ENCODE measurements at regions not wholly inside any gene's neighbourhood (a gene's known extent, or its start where the extent isn't known, plus 50 kb on each side); places are given as distances from the start of the nearest gene placed in this dataset.

- H3K4me3 ChIP-seq: no peak overlapping the region
- no peaks in the 10 kb centered on the region for H3K4me1 ChIP-seq (ENCODE audit: low read depth)
- ATAC-seq: no peak
- TF ChIP-seq, protein P1, sequence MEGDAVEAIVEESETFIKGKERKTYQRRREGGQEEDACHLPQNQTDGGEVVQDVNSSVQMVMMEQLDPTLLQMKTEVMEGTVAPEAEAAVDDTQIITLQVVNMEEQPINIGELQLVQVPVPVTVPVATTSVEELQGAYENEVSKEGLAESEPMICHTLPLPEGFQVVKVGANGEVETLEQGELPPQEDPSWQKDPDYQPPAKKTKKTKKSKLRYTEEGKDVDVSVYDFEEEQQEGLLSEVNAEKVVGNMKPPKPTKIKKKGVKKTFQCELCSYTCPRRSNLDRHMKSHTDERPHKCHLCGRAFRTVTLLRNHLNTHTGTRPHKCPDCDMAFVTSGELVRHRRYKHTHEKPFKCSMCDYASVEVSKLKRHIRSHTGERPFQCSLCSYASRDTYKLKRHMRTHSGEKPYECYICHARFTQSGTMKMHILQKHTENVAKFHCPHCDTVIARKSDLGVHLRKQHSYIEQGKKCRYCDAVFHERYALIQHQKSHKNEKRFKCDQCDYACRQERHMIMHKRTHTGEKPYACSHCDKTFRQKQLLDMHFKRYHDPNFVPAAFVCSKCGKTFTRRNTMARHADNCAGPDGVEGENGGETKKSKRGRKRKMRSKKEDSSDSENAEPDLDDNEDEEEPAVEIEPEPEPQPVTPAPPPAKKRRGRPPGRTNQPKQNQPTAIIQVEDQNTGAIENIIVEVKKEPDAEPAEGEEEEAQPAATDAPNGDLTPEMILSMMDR (IDR thresholded peaks at IDR 0.05): no peak
- intact Hi-C loops (cut with DNase I, micrococcal nuclease): no loop called here
- no peaks in the 10 kb centered on the region for H3K9me3 ChIP-seq
- no peak for DNase-seq
- no peaks in the 10 kb centered on the region for H3K36me3 ChIP-seq (ENCODE audit: low read depth)
Measured at GRCh38 chr10:130545697-130546096, 409.5 kb downstream of the GLRX3 start.

GRCh38 chr10:130546841-130547240, 410.6 kb downstream of the GLRX3 start:
- DNase-seq (no peak), ATAC-seq (no peak)
- Histone ChIP-seq H3K4me1 (ENCODE audit: low read depth) (no peaks in the 10 kb centered on the region), H3K36me3 (ENCODE audit: low read depth) (no peaks in the 10 kb centered on the region), H3K4me3 (no peak overlapping the region), H3K9me3 (no peaks in the 10 kb centered on the region)
- TF ChIP-seq, protein P1 (IDR thresholded peaks at IDR 0.05): no peak
- intact Hi-C loops (cut with DNase I, micrococcal nuclease): no loop called here

DNA sequence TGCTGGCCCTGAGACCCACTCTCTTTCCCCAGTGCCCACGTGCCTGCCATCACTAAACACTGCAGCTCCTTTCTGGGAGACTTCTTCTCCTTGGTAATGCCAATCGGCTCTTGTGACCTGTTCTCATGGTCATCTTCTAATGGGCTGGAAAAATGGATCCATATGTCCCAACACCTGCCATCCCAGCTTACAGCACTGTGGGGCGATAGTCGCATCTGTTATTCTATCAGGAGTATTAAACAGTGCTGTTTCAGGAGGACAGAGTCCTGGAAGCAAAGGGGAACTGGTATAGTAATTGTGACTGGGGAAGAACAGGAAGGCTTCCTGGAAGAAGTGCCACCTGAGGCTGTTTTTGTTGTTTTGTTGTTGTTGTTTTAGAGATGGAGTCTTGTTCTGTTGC, 411.2 kb downstream of the GLRX3 start:
- no peak for DNase-seq
- no peak for ATAC-seq
- Histone ChIP-seq H3K9me3 (no peaks in the 10 kb centered on the region), H3K4me3 (no peak overlapping the region), H3K36me3 (ENCODE audit: low read depth) (no peaks in the 10 kb centered on the region), H3K4me1 (ENCODE audit: low read depth) (no peaks in the 10 kb centered on the region)
- TF ChIP-seq, protein P1 (IDR thresholded peaks at IDR 0.05): no peak
- intact Hi-C loops (cut with DNase I, micrococcal nuclease): no loop called here

DNA sequence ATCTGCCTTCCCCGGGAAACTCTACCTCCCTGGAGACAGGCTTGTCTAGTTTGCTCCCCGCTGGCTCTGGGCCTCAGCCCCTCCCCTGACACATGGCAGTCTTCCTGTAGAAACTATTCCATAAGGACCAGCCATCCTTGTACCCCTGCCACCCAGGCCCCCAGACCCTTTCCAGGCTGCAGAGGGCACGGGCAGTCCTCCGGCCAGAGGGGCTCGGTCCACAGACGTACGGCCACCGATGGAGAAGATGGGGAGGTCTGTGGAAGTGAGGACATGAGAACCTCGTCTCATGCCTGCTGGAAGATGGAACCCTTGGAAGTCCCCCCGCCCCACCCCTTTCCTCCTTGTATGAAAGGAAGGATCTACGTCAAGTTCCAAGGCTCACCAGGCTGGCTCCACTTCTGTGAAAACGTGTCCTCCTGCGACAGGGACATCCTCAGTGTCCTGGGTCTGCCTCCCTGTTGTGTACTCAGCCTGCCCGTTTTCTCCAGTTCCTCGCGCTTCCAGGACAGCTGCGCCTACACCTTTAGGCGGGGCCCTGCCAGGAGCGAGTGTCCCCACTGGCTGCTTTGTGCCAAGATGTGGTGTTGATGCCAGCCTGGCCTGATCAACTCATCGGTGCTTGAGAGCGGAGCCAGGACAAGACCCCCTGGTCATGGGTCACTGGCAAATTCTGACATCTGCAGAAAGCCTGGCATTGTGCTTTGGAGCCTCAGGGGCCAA, 414.9 kb downstream of the GLRX3 start:
- no peaks in the 10 kb centered on the region for H3K4me1 ChIP-seq (ENCODE audit: low read depth)
- no peak for DNase-seq
- no peaks in the 10 kb centered on the region for H3K36me3 ChIP-seq (ENCODE audit: low read depth)
- intact Hi-C loops (cut with DNase I, micrococcal nuclease): no loop called here
- no peak for ATAC-seq
- no peak overlapping the region for H3K4me3 ChIP-seq
- TF ChIP-seq, protein P1 (IDR thresholded peaks at IDR 0.05): no peak
- H3K9me3 ChIP-seq: no peaks in the 10 kb centered on the region

GRCh38 chr10:130551676-130552075, 415.5 kb downstream of the GLRX3 start:
- H3K9me3 ChIP-seq: no peaks in the 10 kb centered on the region
- DNase-seq (no peak), ATAC-seq (no peak)
- H3K36me3 ChIP-seq (ENCODE audit: low read depth): no peaks in the 10 kb centered on the region
- TF ChIP-seq, protein P1 (IDR thresholded peaks at IDR 0.05): no peak
- no peaks in the 10 kb centered on the region for H3K4me1 ChIP-seq (ENCODE audit: low read depth)
- intact Hi-C loops (cut with DNase I, micrococcal nuclease): no loop called here
- no peak overlapping the region for H3K4me3 ChIP-seq

GRCh38 chr10:130553826-130554225, 417.6 kb downstream of the GLRX3 start:
- DNase-seq (no peak), ATAC-seq (no peak)
- H3K4me1 ChIP-seq (ENCODE audit: low read depth): no peaks in the 10 kb centered on the region
- TF ChIP-seq, protein P1 (IDR thresholded peaks at IDR 0.05): no peak
- intact Hi-C loops (cut with DNase I, micrococcal nuclease): no loop called here
- no peaks in the 10 kb centered on the region for H3K36me3 ChIP-seq (ENCODE audit: low read depth)
- H3K4me3 ChIP-seq: no peak overlapping the region
- no peaks in the 10 kb centered on the region for H3K9me3 ChIP-seq
